DMS53 treated with DMSO at 0.1 percent for 48 hours (cell line): ENCODE measurements at regions not wholly inside any gene's neighbourhood (a gene's known extent, or its start where the extent isn't known, plus 50 kb on each side); places are given as distances from the start of the nearest gene placed in this dataset.

ENCODE experiments used
- DNase-seq: peaks from one replicate; lab custom pipeline; 2025; ENCODE audit not compliant: unreplicated experiment; lab: John Stamatoyannopoulos, UW

DNA sequence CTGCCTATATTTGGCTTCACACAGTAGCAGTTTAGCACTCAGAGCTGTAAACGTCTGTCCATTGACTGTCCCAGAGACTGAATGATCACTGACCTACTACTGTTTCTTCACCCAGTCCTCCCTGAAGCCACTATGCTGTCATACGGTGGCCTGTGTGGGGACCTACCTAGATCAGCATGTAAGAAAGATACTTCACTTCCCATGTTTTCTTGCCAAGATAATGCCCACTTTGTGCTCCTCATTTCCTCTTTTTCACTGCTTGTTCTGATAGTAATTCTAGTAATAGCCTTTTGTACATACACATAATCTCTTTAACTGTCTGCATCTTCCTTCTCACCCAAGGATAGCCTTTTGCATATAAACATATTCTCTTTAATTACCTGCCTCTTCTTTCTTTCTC is 109.9 kb upstream of the TIAM2 start:
- no peak for DNase-seq

DNA sequence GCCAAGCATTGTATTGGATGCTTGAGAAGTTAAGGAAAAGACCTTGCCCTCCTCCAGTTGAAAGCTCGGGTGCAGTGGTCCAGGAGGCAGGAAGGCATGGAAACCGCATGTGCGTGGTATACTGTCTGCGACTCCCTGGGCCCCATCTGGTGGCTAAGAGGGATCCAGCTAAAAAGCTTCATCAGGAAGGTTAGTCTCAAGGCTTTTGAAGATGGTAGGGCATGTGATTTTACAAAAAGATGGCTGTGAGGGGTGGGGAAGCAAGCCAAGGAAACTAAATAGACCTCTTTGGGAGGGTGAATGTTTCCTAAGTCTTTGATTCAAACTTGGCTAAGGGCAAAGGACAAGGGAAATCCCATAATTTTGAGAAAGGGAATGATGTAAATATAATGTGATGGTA is 109.1 kb upstream of the TIAM2 start:
- no peak for DNase-seq

DNA sequence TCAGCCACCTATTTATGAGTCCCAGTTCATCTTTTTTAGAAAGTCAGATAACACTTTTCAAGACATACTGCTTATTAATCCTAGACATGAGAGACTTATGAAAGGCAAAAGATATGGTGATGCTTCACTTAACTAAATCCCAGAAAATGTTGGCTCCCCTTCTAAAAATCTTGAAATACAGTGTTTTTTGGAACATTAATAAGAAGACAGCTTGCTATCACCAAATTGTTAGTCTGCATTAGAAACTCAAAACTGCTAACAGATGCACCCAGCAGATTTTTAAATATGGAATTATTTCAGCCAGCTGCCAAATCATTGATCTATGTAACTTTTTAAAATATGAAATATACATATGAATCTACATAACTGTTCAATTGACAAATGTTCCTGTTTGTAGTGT is 108.6 kb upstream of the TIAM2 start:
- no peak for DNase-seq

DNA sequence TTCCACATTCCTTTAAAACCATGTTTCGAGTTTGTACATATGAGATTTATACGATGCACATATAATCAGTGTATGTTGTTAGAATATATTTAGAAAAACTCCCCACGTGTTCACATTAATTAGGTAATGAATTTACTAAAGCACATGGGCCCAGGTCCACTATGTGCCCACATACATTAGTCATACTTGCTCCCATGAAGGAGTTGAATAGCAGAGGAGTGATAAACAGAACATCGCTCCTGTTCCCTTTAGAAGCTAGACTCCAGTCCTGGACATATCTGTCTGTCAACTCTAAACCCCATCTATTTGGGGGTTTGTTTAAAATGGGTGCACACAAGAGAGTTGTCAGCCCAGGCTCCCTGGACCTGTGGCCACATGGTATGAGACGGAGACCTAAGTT is 108.1 kb upstream of the TIAM2 start:
- DNase-seq: no peak

DNA sequence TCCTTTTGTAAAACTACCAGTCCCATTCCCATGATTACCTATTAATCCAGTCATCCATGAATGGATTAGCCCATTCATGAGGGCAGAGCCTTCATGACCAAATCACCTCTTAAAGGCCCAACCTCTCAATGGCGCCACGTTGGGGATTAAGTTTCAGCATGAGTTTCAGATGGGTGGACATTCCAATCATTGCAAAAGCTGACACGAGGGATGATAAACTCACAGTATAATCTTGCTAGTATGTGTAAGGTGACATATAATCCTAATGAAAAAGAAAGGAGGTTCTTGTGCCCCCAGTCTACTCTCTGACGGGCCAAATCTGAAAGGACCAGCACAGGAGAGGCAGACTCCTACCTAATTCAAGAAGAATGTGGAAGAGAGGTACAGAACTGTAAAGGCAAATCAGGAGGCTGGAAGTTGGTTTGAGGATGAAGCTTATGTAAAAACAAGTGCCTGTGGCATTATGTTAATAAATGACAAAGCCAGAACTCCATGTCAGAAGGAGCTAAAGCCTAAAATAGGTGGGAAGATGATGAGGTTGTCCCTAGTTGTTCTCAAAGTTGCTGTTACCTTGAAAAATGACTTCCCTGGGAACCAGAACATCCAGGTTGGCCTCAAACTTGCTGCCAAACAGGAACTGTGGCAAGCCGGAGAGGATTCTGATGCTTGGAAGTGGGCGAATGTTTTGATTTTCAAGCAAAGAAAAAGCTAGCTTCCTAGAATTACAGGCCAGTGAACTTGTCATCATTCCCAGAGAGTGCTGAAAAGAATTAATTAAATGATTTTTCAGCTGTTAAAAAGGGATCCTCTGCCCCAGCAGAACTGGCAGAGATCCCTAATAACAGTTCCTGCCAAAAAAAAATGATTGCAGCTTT is 106.5 kb upstream of the TIAM2 start:
- no peak for DNase-seq

DNA sequence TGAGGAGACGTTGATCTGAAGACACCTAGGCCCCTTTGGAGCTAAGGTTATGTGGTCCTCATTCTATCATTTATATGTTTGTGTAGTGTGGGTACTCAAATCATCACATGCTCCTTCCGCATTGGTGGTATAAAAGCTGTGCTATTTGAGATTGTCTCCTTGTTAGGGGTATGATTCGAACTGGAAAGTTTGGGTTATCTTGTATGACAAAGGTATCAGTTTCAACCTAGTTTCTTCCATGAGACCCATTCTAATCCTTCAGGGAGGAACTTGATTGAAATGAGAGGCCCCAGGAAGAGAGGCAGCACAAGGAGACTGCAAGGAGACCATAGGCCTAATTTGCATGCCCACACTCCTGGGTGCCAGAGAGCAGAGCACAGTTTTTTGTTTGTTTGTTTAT is 104.2 kb upstream of the TIAM2 start:
- DNase-seq: no peak

DNA sequence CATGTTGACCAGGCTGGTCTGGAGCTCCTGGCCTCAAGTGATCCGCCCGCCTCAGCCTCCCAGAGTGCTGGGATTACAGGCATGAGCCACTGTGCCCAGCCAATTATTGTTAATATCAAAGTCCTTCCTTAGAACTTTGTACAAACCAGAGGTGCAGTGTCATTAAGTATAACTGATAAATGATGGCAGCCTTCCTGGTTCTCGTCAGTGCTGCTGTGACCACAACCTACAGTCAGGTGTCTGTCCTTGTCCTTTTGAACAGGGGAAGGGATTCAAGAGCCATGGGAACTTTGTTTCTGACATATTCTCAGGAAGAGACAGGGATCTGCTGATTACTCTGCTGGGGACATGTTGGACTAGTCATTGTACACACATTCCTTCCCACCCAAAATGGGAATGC is 103.2 kb upstream of the TIAM2 start:
- no peak for DNase-seq

DNA sequence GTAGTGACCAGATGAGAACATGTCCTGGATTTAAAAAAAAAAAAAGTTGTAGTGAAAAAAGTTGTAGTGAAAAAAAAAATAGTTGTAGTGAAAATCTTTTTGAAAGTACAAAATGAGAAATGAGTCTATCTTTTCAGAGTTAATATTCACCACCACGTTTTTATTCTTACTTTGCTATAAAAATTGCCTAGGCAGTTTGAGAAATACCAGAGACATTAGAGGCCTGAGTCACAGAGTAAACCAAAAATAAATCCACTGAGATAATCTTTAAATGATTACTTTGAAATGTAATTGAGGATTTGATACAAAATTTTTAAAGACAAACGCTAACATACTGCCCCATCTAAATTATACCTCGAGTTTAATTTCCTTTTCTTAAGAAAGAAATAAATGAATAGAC is 101.2 kb upstream of the TIAM2 start:
- no peak for DNase-seq

DNA sequence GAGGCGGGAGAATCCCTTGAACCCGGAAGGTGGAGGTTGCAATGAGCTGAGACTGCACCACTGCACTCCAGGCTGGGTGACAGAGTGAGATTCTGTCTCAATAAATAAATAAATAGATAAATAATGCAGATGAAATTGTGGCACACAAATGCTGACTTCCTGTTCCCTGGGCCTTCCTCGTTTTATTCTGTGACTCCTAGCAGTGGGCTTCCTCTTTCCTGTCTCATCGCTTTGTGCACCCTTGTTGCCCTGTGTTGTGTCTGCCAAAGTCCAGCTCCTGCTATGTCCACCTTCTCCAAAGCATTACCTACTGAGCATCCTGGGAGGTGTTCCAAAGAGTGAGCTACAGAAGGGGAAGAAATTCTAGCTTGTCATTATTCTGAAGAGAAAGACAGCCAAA is 100.2 kb upstream of the TIAM2 start:
- DNase-seq: no peak

DNA sequence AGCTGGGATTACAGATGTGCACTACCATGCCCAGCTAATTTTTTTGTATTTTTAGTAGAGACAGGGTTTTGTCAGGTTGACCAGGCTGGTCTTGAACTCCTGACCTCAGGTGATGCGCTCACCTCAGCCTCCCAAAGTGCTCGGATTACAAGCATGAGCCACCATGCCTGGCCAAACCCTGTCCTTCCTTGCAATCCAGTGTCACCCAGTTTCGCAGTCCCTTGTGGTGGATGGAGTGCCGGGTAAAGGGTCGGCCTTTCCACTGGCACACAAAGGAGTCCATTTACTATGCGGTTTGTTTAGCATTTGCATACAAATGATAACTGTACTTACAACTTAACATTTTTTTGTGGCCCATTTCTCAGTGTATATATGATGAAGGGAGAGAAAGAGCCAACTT is 99.3 kb upstream of the TIAM2 start:
- no peak for DNase-seq

DNA sequence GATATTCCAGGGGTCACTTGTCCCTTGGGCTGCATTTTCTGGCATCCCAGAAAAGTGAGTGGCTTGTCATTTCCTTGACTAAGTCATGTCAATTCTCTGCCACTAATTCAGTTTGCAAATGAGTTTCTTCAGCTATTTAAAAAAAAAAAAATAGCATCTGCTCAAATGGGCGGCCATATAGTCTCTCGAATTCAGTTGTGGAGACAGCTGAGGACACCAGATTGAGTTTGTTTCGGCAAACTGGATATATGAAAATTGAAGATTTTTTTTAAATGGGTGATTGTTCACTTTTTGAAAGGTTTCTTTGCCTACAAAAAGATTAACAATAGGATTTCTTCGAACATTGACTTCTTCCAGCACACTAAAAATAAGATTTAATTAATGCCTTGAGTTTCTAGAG is 96.3 kb upstream of the TIAM2 start:
- no peak for DNase-seq

DNA sequence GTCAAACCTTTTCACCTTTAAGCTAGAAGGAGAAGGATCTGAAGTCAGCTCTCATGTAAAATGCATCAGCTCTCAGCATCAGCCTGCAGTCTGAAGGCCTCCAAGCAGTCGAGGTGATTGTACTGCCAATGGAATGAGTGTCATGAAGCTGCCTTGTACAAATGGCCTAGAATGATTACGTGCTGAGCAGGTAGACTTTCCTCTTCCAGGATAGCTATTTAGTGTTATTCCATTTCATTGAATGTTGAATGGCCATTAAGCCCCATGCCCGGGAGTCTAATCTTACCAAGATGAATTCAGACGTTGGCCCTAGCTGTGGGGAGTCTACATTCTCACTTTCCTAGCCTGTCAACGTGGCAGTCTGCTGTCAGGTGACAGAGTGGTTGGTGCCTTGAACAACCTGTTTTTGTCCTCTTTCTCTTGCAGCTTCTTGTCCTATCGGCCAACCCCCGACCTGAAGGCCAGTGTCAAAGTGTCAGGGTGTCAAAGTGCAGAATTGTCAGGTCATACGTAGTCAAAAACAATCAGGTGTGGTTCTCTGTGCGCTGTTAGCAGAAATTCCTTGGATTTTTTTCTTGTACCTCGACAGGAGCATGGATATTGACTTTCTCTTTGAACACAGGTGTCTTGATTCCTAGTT is 95.2 kb upstream of the TIAM2 start:
- no peak for DNase-seq

DNA sequence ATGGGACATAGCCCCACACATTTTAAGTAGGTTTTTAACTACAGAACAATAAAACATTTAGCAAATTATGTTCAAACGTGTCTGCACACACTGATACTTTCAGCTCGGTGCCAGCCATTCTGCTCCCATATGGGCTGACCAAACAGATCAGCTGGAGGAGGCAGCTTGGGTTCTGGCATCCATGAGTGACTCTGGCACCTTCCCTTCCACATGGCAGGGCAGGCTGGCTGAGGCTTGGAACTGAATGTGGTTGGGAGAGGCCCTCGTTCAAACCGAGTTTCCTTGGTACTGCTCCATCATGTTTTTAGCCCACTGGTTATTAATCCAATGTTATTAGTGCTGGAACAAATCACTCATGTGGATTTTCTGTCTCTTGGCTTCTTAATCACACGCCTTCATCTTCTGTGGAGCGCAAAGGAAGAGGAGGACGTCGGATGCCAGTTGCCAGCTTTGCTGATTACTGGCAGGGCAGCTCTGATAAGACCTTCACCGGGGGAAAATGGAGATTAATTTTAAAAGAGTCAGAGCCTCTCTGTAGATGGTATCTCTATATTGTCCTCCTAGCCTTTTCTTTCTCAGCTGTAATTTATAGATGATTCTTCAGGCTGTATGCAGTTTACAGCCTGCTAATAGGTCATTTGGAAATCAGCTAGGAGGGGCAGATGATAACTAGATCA is 93.1 kb upstream of the TIAM2 start:
- DNase-seq: no peak

DNA sequence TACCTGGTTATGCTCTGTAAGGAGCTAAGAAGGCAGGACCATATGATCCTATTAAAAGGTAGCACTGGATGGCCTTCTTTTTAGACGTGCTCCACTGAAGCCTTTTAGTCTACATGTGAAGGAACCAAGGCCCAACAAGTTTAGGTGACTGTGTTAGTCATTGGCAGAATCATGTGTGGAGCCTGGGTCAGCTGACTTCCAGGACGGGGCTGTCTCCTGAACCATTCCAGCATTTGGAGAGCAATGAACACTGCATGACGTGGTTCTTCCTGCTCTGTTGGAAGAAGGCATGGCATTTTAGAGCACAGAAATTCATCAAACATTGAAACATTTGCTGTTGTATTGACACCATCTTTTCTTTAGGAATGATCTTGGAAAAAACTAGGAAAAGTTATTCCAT is 87.8 kb upstream of the TIAM2 start:
- no peak for DNase-seq

DNA sequence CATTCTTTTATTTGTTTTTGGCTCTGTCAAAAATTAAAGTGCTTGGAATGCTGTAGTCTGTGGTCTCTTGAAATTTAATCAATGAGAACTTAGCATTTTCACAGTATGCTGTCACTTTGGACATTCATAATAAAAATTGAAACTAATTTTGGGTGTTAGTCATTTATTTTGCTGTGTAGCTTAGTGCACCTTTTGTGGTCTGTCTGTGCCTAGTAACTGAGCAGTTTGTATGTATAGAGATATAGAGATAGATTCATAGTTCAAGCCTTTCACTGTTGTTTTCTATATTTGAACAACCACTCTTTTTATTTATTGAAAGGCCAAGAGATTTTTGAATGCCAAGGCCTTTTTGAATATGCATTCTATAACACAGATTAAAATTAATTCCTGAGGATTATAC is 86.4 kb upstream of the TIAM2 start:
- DNase-seq: no peak

DNA sequence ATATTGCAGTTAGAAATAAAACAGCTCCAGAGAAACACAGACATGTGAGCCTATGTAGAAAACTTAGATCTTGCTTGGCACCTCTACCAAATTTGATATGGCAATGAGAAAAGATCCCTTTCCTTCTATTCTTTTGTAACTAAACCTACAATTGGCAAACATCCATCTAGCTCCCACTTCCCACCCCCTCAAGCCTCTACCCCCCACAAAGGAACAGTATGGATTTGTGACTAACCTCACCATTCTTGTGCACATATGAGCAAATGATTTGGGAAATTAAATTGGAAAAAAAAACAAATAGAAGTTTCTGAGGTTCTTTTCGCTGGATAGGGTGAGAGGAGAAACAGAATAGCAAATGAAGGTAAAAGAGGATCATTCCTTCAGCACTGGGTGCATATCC is 85.8 kb upstream of the TIAM2 start:
- DNase-seq: no peak

DNA sequence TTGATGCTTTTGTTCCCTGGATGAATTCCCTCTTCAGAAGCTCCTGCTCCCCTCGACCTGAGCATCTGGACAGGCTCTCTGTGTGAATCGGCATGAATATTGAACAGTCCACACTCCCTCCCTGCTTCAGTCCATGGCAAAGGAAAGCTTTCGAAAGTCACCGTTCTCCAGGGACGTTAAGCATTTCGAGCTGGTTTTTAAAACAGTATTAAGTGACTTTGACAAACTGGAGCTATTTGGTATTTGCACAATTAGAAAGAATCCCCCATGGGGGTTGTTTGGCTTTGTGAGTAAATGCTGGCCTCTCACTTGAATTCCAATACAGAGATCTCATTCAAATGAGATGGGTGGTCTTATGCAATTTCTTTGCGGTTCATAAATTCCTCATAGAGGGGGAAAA is 85.3 kb upstream of the TIAM2 start:
- no peak for DNase-seq

DNA sequence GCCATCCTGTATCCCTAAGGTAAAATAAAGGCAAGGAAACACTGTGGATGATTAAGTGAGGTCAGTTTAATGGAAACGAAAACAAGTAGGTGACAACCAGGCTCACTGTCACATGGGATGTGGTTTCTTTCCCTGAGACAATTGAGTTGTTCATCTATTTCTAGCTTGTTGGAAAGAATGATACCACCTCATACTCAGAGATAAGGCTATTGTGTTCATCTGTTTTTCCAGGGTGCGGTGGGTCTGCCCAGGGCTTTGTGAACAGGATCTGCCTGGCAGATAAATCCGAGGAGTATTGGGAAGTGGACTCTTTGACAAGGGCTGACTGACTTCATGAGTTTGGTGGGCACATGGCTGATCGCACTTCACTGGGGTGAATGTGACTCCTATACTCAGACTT is 80.8 kb upstream of the TIAM2 start:
- no peak for DNase-seq

DNA sequence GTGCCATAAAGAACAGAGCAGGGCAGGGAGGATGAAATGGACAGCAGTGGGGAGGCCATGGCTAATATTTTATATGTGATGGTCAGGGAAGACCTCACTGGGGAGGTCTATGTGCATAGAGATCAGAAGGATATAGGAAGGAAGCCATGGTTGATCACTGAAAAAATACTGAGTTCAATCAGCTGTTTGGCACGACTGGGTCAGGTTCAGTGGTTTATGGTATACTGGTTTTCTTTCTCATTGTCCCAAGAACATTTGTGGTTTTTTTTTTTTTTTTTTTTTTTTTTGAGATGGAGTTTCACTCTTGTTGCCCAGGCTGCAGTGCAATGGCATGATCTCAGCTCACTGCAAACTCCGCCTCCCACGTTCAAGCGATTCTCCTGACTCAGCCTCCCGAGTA is 78.3 kb upstream of the TIAM2 start:
- DNase-seq: no peak

DNA sequence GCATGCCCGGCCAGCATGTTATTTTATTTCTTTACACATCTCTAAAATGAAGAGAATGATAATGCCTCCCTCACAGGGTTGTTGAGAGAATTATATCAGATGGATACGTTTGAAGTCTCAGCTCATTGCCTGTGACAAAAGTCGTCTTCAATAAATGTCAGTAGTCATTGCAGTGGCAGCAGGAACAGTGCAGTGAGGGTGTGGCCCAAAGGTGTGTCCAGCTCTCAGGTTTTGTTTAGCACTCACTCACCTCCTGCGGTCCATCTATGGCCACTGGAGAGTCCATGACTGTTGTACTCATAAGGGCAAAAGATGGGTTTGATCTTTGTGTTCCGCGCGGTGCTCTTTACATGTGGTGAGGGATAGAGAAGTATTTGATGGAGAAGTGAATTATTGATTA is 77.2 kb upstream of the TIAM2 start:
- DNase-seq: no peak

DNA sequence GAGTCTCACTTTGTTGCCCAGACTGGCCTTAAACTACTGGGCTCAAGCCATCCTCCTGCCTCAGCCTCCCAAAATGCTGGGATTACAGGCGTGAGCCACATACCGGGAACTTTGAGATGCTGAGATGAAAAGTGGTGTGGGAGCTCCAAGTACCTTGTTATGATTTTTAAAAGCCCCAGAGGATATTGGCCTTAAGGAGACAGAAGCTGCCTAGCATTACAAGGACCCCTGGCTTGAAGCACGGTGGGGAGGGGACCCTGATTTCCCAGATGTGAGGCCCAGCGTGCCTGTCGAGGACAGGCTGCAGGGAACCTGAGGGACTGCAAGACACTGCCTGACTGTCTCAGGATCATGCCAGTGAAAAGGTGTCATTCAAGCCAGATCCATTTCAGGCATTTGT is 75.3 kb upstream of the TIAM2 start:
- DNase-seq: no peak

DNA sequence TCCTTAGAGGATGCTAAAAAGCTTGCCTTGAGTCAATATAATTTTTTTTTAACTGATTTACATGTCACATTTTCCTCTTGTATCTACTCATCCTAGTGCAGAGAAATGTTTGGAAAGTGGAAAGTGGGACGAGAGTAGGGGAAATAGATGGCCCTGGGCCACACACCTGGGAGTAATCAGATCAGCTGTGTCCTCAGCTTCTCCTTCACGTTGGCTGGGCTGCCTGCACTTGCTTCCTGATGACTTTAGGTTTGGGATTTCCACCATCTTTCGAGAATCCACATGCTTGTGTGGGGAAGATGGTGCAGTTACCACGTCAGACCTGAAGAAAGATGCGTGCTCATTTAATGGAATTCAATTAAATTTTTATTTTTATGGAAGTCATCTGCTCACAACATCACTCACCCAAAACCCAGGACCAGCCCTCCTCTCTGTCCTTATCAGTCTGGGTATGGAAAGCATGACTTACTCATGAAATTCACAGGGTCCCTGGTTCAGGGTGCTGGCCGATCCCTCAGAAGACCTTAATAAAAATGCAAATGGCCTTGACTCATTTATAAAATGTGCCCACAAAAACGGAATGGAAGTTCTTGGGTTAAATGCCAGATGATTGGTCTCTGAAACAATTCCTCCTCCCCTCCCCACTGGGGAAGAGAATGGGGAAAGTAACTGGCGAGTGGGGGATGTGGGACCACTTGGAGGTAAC is 74.5 kb upstream of the TIAM2 start:
- no peak for DNase-seq
